HepG2 (cell line): ENCODE measurements at regions not wholly inside any gene's neighbourhood (a gene's known extent, or its start where the extent isn't known, plus 50 kb on each side); places are given as distances from the start of the nearest gene placed in this dataset.

Experiments used
- ATAC-seq: fragments of 200-7000 bp; cut with Tn5 transposase; 3 replicates; pipeline ENCODE4 v1.9.1; 2020; ENCODE audit warnings: mild to moderate bottlenecking, moderate library complexity
- BruUV-seq: library from RNA; stranded (reverse); fragments of 400-500 nt; replicated peaks from 2 replicates; lab custom pipeline; 2021; lab: Mats Ljungman, UMichigan
- CTCF ChIA-PET: fragments of 300-600 bp; formaldehyde crosslinking; extraction: SDS; loops from one replicate; lab custom pipeline; 2021; ENCODE audit warnings: low total read pairs, inconsistent platforms, low intra/inter-chr PET ratio; lab: Yijun Ruan, JAX
- POLR2A ChIA-PET: fragments of 350-600 bp; sonication (Branson Sonifier 250); formaldehyde crosslinking; loops from one replicate; lab custom pipeline; 2020; ENCODE audit warnings: antibody characterized with exemption, inconsistent platforms; lab: Yijun Ruan, JAX
- DNase-seq: peaks from one replicate; pipeline ENCODE4 v3.0.0-alpha.2; 2015; ENCODE audit warnings: low spot score
- FAIRE-seq: peaks from 3 replicates; lab custom pipeline; 2011; peaks lifted over from hg19 to GRCh38; lab: Jason Lieb, UNC
- H2AFZ ChIP-seq: one replicate; pipeline ENCODE4 v1.6.1; 2011; ENCODE audit warnings: low read length, inconsistent platforms
- H3K27ac ChIP-seq: fragments of 300-600 bp; 3 replicates; pipeline ENCODE4 v1.8.0; 2011; ENCODE audit warnings: mixed run types, mild to moderate bottlenecking, mixed read lengths, low read length, inconsistent platforms; ENCODE audit not compliant: insufficient read depth; ENCODE audit errors: extremely low read length
- H3K27me3 ChIP-seq, 2 experiments: fragments of 200-600 bp in 1 of 2; 2 replicates in 1 of 2; 3 replicates in 1 of 2; pipeline versions ENCODE4 v1.6.0 to v1.8.0; 2011; ENCODE audit warnings: low read length in 2 of 2, mild to moderate bottlenecking in 2 of 2, moderate library complexity in 2 of 2, inconsistent platforms in 1 of 2; ENCODE audit not compliant: insufficient read depth in 2 of 2, control insufficient read depth in 1 of 2
- H3K36me3 ChIP-seq, 2 experiments: fragments of 200-600 bp in 1 of 2; replicated peaks in 1 of 2; 2 replicates in 1 of 2; 3 replicates in 1 of 2; pipeline versions ENCODE4 v1.5.1 to v1.8.0; 2011; ENCODE audit warnings: low read length in 2 of 2, inconsistent platforms in 1 of 2; ENCODE audit not compliant: insufficient read depth in 2 of 2, control insufficient read depth in 1 of 2
- H3K4me1 ChIP-seq: 2 replicates; pipeline ENCODE4 v1.5.1; 2012; ENCODE audit warnings: low read length, inconsistent platforms; ENCODE audit not compliant: insufficient read depth
- H3K4me2 ChIP-seq: 2 replicates; pipeline ENCODE4 v1.6.0; 2011; ENCODE audit warnings: low read depth, low read length, inconsistent platforms
- H3K4me3 ChIP-seq, 3 experiments: fragments of 200-600 bp in 1 of 3; sonication (generic), shearing (Covaris generic) in 1 of 3; replicated peaks in 1 of 3; 2 replicates each; pipeline ENCODE4 v1.5.1; 2011 to 2016; ENCODE audit warnings: low read length in 3 of 3, inconsistent platforms in 2 of 3, low read depth in 2 of 3, mild to moderate bottlenecking in 2 of 3, control low read depth in 1 of 3, mixed read lengths in 1 of 3; ENCODE audit not compliant: insufficient read depth in 1 of 3
- H3K79me2 ChIP-seq: one replicate; pipeline ENCODE4 v1.6.1; 2011; ENCODE audit warnings: low read length, inconsistent platforms; ENCODE audit not compliant: insufficient read depth
- H3K9ac ChIP-seq: 2 replicates; pipeline ENCODE4 v1.6.0; 2011; ENCODE audit warnings: mild to moderate bottlenecking, low read depth, low read length, inconsistent platforms; ENCODE audit not compliant: insufficient read depth
- H3K9me3 ChIP-seq: 2 replicates; pipeline ENCODE4 v1.5.1; 2012; ENCODE audit warnings: mild to moderate bottlenecking, low read length
- H4K20me1 ChIP-seq: 2 replicates; pipeline ENCODE4 v1.6.0; 2011; ENCODE audit warnings: inconsistent platforms, mild to moderate bottlenecking, low read length, moderate library complexity; ENCODE audit not compliant: insufficient read depth
- ATAD3A ChIP-seq: sonication (generic); formaldehyde crosslinking; IDR thresholded peaks from 2 replicates; pipeline ENCODE4 v1.4.0; 2020; ENCODE audit warnings: missing genetic modification reagents
- CCAR2 ChIP-seq: fragments of 200-400 bp; formaldehyde crosslinking; optimal IDR thresholded peaks from 2 replicates; pipeline ENCODE3; 2018; ENCODE audit warnings: low read depth, mild to moderate bottlenecking, low read length, moderate library complexity
- GABPB1 ChIP-seq: IDR thresholded peaks from 2 replicates; pipeline ENCODE4 v1.6.1; 2016; ENCODE audit warnings: mild to moderate bottlenecking, missing genetic modification reagents, moderate library complexity, missing compliant biosample characterization
- HDAC2 ChIP-seq: sonication (generic); formaldehyde crosslinking; IDR thresholded peaks from 2 replicates; pipeline ENCODE4 v1.4.0; 2020; ENCODE audit warnings: missing genetic modification reagents
- HMG20B ChIP-seq: conservative IDR thresholded peaks from 2 replicates; pipeline ENCODE4 v1.6.1; 2016; ENCODE audit warnings: missing genetic modification reagents, missing compliant biosample characterization
- HNF1B ChIP-seq: sonication (generic); formaldehyde crosslinking; IDR thresholded peaks from 2 replicates; pipeline ENCODE4 v1.5.1; 2020; ENCODE audit warnings: mild to moderate bottlenecking, moderate library complexity, missing genetic modification reagents
- KLF6 ChIP-seq: IDR thresholded peaks from 2 replicates; pipeline ENCODE4 v1.8.0; 2016; ENCODE audit warnings: missing biosample characterization, missing genetic modification reagents
- NFIB ChIP-seq: sonication (generic); formaldehyde crosslinking; IDR thresholded peaks from 2 replicates; pipeline ENCODE4 v1.9.0; 2021; ENCODE audit warnings: missing genetic modification reagents, mild to moderate bottlenecking, borderline replicate concordance
- RBM39 ChIP-seq: fragments of 200-400 bp; formaldehyde crosslinking; IDR thresholded peaks from one replicate; pipeline ENCODE4 v1.6.1; 2018; ENCODE audit warnings: antibody characterized with exemption, mild to moderate bottlenecking, low read depth, low read length; ENCODE audit not compliant: poor library complexity, severe bottlenecking
- RFXANK ChIP-seq: IDR thresholded peaks from 2 replicates; pipeline ENCODE4 v1.6.1; 2016
- SSRP1 ChIP-seq: IDR thresholded peaks from 2 replicates; pipeline ENCODE4 v1.6.1; 2016; ENCODE audit warnings: control low read depth
- ZBTB44 ChIP-seq: sonication (generic); formaldehyde crosslinking; IDR thresholded peaks from 2 replicates; pipeline ENCODE4 v1.4.0; 2020; ENCODE audit warnings: missing genetic modification reagents
- ZNF276 ChIP-seq: sonication (generic); formaldehyde crosslinking; IDR thresholded peaks from 2 replicates; pipeline ENCODE4 v1.4.0; 2020; ENCODE audit warnings: mild to moderate bottlenecking, low read depth, missing genetic modification reagents
- ZNF558 ChIP-seq: sonication (generic); formaldehyde crosslinking; IDR thresholded peaks from 2 replicates; pipeline ENCODE4 v1.9.0; 2022; ENCODE audit warnings: mild to moderate bottlenecking, missing genetic modification reagents, borderline replicate concordance
- ZNF788 ChIP-seq: sonication (generic); formaldehyde crosslinking; IDR thresholded peaks from 2 replicates; pipeline ENCODE4 v1.5.0; 2020; ENCODE audit warnings: mild to moderate bottlenecking, missing genetic modification reagents, borderline replicate concordance
- ZSCAN21 ChIP-seq: sonication (generic); formaldehyde crosslinking; IDR thresholded peaks from 2 replicates; pipeline ENCODE4 v1.8.0; 2022; ENCODE audit warnings: mild to moderate bottlenecking, missing genetic modification reagents, moderate library complexity, borderline replicate concordance
- WGBS: methylation state at CpG from one replicate; pipeline ENCODE4 v1.1.6; 2017; ENCODE audit warnings: low lambda C conversion rate; 5-methylcytosine and 5-hydroxymethylcytosine counted together
- in situ Hi-C: cut with HindIII; loops from 2 replicates; pipeline ENCODE4 v1.10.0; 2017; ENCODE audit warnings: low pct_unique_long_range_greater_than_20kb; ENCODE audit not compliant: extremely low pct_ligation_motif_present
- intact Hi-C: fragments of 100-400 bp; cut with micrococcal nuclease; formaldehyde crosslinking; loops from one replicate; pipeline ENCODE4 v1.10.0; 2022; ENCODE audit not compliant: unreplicated experiment

- Histone ChIP-seq H3K27me3 (no peaks in the 10 kb centered on the region; a peak in 1 of 5 replicates), H3K27ac (no peak overlapping the region), H3K4me3 (no peak overlapping the region), H3K4me2 (no peak overlapping the region), H3K79me2 (no peaks in the 10 kb centered on the region), H3K9ac (no peak overlapping the region), H3K36me3 (no peaks in the 10 kb centered on the region), H3K9me3 (no peaks in the 10 kb centered on the region), H4K20me1 (no peaks in the 10 kb centered on the region), H2AFZ (no peak overlapping the region), H3K4me1 (peaks cover 11% of the 10 kb centered on the region)
- no peak for DNase-seq
- ChIA-PET POLR2A (no interaction called here), CTCF (no interaction called here)
- WGBS: 3% methylated on average over 1 of the region's 1 CpG
- no TSS peak for BruUV-seq
- in situ Hi-C loops (no loop called here), intact Hi-C loops (no loop called here)
- ATAC-seq: no peak
- FAIRE-seq: no peak
- TF ChIP-seq ZNF788 (CRISPR knock-in tag): no peak
- TF ChIP-seq RBM39: no peak
- no peak for TF ChIP-seq ATAD3A
- TF ChIP-seq HNF1B: no peak
- no peak for TF ChIP-seq ZNF276 (CRISPR knock-in tag)
- TF ChIP-seq RFXANK (CRISPR knock-in tag): no peak
- TF ChIP-seq KLF6 (CRISPR knock-in tag): no peak
- TF ChIP-seq ZSCAN21: no peak
- TF ChIP-seq ZBTB44 (CRISPR knock-in tag): no peak
- no peak for TF ChIP-seq GABPB1 (CRISPR knock-in tag)
- no peak for TF ChIP-seq HDAC2 (CRISPR knock-in tag)
- no peak for TF ChIP-seq NFIB
- TF ChIP-seq HMG20B: no peak
- no peak for TF ChIP-seq CCAR2
- no peak for TF ChIP-seq SSRP1 (CRISPR knock-in tag)
- TF ChIP-seq ZNF558 (CRISPR knock-in tag): no peak
These were observed 66.4 kb upstream of the IL2 start for GRCh38 chr4:122522944-122523343.
